ENCODE measurements at regions not wholly inside any gene's neighbourhood (a gene's known extent, or its start where the extent isn't known, plus 50 kb on each side); places are given as distances from the start of the nearest gene placed in this dataset.

- TF ChIP-seq ZMIZ1 (IDR thresholded peaks at IDR 0.05; ENCODE audit: low read depth in 2 of 2, low read length in 2 of 2) (no peak), HNRNPH1 (optimal IDR thresholded peaks at IDR 0.05; ENCODE audit: low read depth, low read length) (no peak), NFE2 (IDR thresholded peaks at IDR 0.05; ENCODE audit: low read depth) (0 out of 2 replicates have a peak, but pooled peaks have one; percentile 24), SMARCB1 (IDR thresholded peaks at IDR 0.05; ENCODE audit: insufficient read length, low read depth) (peak; percentile 54), REST (IDR thresholded peaks at IDR 0.05; ENCODE audit: borderline replicate concordance) (peak; percentile 52; the same call in 1 of the 2 replicates), REST (CRISPR knock-in tag; IDR thresholded peaks at IDR 0.05; ENCODE audit: low read depth) (no peak), YBX1 (IDR thresholded peaks at IDR 0.05) (no peak), BCLAF1 (IDR thresholded peaks at IDR 0.05; ENCODE audit: borderline replicate concordance in 1 of 2, control insufficient read depth in 1 of 2, low read depth in 2 of 2, low read length in 1 of 2) (no peak), FOXJ2 (tag; IDR thresholded peaks at IDR 0.05) (no peak), NR2C1 (IDR thresholded peaks at IDR 0.05) (no peak), NR2C1 (tag; IDR thresholded peaks at IDR 0.05) (no peak)
- TF ChIP-seq, protein P1, sequence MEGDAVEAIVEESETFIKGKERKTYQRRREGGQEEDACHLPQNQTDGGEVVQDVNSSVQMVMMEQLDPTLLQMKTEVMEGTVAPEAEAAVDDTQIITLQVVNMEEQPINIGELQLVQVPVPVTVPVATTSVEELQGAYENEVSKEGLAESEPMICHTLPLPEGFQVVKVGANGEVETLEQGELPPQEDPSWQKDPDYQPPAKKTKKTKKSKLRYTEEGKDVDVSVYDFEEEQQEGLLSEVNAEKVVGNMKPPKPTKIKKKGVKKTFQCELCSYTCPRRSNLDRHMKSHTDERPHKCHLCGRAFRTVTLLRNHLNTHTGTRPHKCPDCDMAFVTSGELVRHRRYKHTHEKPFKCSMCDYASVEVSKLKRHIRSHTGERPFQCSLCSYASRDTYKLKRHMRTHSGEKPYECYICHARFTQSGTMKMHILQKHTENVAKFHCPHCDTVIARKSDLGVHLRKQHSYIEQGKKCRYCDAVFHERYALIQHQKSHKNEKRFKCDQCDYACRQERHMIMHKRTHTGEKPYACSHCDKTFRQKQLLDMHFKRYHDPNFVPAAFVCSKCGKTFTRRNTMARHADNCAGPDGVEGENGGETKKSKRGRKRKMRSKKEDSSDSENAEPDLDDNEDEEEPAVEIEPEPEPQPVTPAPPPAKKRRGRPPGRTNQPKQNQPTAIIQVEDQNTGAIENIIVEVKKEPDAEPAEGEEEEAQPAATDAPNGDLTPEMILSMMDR (IDR thresholded peaks at IDR 0.05 in 2 of 3, conservative IDR thresholded peaks at IDR 0.05 in 1 of 3; ENCODE audit: insufficient read depth in 2 of 3, low read depth in 1 of 3, low read length in 3 of 3): peak; percentile 10 to 54 (median 16); a peak in 3 of 6 replicates
These were observed 362.2 kb upstream of the SFSWAP start (continued) for GRCh38 chr12:131348646-131349045.
